ENCODE measurements at regions not wholly inside any gene's neighbourhood (a gene's known extent, or its start where the extent isn't known, plus 50 kb on each side); places are given as distances from the start of the nearest gene placed in this dataset.
A peak's percentile ranks its signal among the peaks of the same experiment; 100 is the strongest.

DNA sequence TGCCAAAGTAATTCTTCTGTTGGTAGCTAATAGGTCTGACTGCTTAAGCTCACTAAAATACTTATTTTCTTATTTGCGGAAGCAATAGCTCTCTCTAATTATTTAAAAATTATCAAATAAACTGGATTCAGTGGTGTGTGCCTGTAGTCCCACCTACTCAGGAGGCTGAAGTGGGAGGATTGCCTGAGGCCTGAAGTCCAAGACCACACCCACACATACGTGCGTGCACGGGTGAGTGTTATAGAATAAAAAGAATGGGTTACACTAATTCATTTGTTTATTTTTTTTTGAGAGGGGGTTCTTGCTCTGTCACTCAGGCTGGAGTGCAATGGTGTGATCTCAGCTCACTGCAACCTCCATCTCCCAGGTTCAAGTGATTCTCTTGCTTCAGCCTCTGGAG lies 94.2 kb upstream of the HNRNPU start:
- no peaks in the 10 kb centered on the region for H3K27me3 ChIP-seq (ENCODE audit: low read depth)
- no peak overlapping the region for H3K27ac ChIP-seq (replicated peaks)
- no peak for DNase-seq
- intact Hi-C loops (cut with micrococcal nuclease) = no loop called here
- no peaks in the 10 kb centered on the region for H3K36me3 ChIP-seq
- no peaks in the 10 kb centered on the region for H3K9me3 ChIP-seq (replicated peaks)
- H3K4me3 ChIP-seq = no peak overlapping the region
- peaks cover 36% of the 10 kb centered on the region for H3K4me1 ChIP-seq
- TF ChIP-seq, protein P1, sequence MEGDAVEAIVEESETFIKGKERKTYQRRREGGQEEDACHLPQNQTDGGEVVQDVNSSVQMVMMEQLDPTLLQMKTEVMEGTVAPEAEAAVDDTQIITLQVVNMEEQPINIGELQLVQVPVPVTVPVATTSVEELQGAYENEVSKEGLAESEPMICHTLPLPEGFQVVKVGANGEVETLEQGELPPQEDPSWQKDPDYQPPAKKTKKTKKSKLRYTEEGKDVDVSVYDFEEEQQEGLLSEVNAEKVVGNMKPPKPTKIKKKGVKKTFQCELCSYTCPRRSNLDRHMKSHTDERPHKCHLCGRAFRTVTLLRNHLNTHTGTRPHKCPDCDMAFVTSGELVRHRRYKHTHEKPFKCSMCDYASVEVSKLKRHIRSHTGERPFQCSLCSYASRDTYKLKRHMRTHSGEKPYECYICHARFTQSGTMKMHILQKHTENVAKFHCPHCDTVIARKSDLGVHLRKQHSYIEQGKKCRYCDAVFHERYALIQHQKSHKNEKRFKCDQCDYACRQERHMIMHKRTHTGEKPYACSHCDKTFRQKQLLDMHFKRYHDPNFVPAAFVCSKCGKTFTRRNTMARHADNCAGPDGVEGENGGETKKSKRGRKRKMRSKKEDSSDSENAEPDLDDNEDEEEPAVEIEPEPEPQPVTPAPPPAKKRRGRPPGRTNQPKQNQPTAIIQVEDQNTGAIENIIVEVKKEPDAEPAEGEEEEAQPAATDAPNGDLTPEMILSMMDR (IDR thresholded peaks at IDR 0.05; ENCODE audit: borderline replicate concordance) = no peak

DNA sequence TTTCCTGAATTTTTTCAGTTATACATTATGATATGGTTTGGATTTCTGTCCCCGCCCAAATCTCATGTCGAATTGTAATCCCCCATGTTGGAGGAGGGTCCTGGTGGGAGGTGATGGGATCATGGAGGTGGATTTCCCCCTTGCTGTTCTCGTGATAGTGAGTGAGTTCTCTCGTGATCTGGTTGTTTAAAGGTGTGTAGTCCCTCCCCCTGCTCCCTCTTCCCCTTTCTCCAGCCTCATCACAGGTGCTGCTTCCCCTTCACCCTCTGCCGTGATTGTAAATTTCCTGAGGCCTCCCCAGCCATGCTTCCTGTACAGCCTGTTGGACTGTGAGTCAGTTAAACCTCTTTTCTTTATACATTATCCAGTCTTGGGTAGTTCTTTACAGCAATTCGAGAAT lies 93.2 kb upstream of the HNRNPU start:
- Histone ChIP-seq H3K27ac (replicated peaks) (no peak overlapping the region), H3K4me1 (peaks cover 39% of the 10 kb centered on the region), H3K27me3 (ENCODE audit: low read depth) (no peaks in the 10 kb centered on the region), H3K4me3 (no peak overlapping the region), H3K9me3 (replicated peaks) (no peaks in the 10 kb centered on the region), H3K36me3 (no peaks in the 10 kb centered on the region)
- intact Hi-C loops (cut with micrococcal nuclease) = no loop called here
- TF ChIP-seq, protein P1 (IDR thresholded peaks at IDR 0.05; ENCODE audit: borderline replicate concordance) = no peak
- DNase-seq = no peak

DNA sequence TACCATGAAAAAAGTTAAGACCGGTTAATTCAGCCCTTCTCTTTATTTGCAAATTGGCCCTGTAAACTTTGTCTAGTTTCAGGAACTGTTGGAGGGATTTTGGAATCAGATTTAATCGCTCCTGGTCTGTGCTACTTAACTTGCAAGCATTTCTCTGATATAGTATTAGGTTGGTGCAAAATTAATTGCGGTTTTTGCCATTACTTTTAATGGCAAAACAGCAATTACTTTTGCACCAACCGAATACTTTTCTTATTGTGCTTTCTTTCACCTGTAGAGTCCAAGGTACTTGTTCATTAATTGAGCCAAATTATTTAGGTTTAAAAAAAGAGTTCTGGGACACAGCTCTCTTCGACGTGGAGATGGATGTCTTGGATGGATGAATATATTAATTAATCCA lies 92.8 kb upstream of the HNRNPU start:
- Histone ChIP-seq H3K4me1 (peaks cover 37% of the 10 kb centered on the region), H3K27ac (replicated peaks) (no peak overlapping the region), H3K9me3 (replicated peaks) (no peaks in the 10 kb centered on the region), H3K27me3 (ENCODE audit: low read depth) (no peaks in the 10 kb centered on the region), H3K36me3 (no peaks in the 10 kb centered on the region), H3K4me3 (no peak overlapping the region)
- TF ChIP-seq, protein P1 (IDR thresholded peaks at IDR 0.05; ENCODE audit: borderline replicate concordance) = no peak
- no peak for DNase-seq
- intact Hi-C loops (cut with micrococcal nuclease) = no loop called here

DNA sequence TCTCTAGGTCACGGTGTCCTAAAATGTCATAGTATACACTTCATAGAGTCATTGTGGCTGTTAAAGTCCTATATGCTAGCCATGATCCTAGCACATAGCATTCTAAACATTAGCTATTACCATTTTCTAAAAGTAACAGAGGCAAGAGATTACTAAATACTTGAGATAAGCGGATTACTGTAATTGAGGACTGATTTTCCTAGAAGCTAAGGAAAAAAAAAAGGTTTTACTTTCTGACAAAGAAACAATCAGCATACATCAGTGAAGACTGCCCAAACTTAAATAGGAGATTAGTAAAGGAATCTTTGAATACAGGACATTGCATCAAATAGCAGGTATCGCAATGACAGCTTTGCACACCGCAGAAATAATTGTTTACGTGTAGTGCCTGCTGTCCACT lies 91.3 kb upstream of the HNRNPU start:
- H3K4me3 ChIP-seq = no peak overlapping the region
- no peaks in the 10 kb centered on the region for H3K36me3 ChIP-seq
- intact Hi-C loops (cut with micrococcal nuclease) = no loop called here
- peak overlapping the region; percentile 85 for H3K27ac ChIP-seq (replicated peaks)
- TF ChIP-seq, protein P1 (IDR thresholded peaks at IDR 0.05; ENCODE audit: borderline replicate concordance) = no peak
- H3K27me3 ChIP-seq (ENCODE audit: low read depth) = no peaks in the 10 kb centered on the region
- H3K4me1 ChIP-seq = peaks cover 25% of the 10 kb centered on the region
- no peak for DNase-seq
- no peaks in the 10 kb centered on the region for H3K9me3 ChIP-seq (replicated peaks)

DNA sequence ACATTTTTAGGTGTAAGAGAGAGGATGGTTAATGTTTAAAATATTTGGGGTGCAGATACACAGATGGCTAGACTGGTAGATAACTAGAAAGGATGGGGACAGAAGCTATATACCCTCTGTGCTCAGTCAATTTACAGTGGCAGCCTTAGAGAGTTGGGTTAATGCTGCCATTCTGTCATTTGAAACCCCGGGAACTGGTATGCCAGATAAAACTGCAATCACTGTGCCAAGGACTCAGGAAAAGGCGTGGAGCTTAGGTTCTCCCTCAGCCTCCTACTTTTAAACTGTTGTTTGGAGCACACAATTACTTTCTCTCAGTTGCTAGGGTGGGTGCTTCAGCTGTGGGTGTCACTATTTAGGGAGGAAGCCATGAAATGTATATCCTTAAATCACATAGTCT lies 90.0 kb upstream of the HNRNPU start:
- Histone ChIP-seq H3K4me3 (peak overlapping the region; percentile 39), H3K27ac (replicated peaks) (peak overlapping the region; percentile 85), H3K4me1 (peaks cover 23% of the 10 kb centered on the region), H3K9me3 (replicated peaks) (no peaks in the 10 kb centered on the region), H3K27me3 (ENCODE audit: low read depth) (no peaks in the 10 kb centered on the region), H3K36me3 (no peaks in the 10 kb centered on the region)
- no peak for DNase-seq
- TF ChIP-seq, protein P1 (IDR thresholded peaks at IDR 0.05; ENCODE audit: borderline replicate concordance) = no peak
- intact Hi-C loops (cut with micrococcal nuclease) = no loop called here

DNA sequence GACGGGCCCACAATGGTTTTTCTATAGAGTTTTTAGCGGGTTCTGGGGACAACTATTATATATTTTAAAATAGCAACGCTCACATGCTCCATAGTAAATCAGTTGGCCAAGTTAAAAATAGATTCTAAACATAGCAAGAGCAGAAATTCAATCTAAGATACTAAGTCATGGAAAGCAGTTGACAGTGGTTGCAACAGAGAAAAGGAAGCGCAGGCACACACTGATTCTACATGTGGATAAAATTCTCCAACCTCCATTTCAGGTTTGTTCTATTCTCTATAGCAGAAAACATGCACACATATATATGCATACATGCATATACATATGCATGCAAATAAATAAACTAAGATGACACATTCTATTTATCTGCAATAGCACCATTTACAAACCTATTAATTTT lies 89.6 kb upstream of the HNRNPU start:
- DNase-seq = no peak
- H3K9me3 ChIP-seq (replicated peaks) = no peaks in the 10 kb centered on the region
- H3K4me1 ChIP-seq = peaks cover 23% of the 10 kb centered on the region
- H3K27me3 ChIP-seq (ENCODE audit: low read depth) = no peaks in the 10 kb centered on the region
- H3K27ac ChIP-seq (replicated peaks) = peak overlapping the region; percentile 85
- H3K36me3 ChIP-seq = no peaks in the 10 kb centered on the region
- peak overlapping the region; percentile 39 for H3K4me3 ChIP-seq
- TF ChIP-seq, protein P1 (IDR thresholded peaks at IDR 0.05; ENCODE audit: borderline replicate concordance) = no peak
- intact Hi-C loops (cut with micrococcal nuclease) = no loop called here

Data from left ventricle myocardium inferior (tissue), 1 donor.